DND-41 (cell line): ENCODE measurements at regions not wholly inside any gene's neighbourhood (a gene's known extent, or its start where the extent isn't known, plus 50 kb on each side); places are given as distances from the start of the nearest gene placed in this dataset.

Experiments
- EZH2 ChIP-seq: IDR thresholded peaks from 3 replicates; pipeline ENCODE4 v1.6.1; 2012; ENCODE audit warnings: borderline replicate concordance, low read depth, mild to moderate bottlenecking, moderate library complexity, low read length, inconsistent platforms; ENCODE audit not compliant: severe bottlenecking
- TF ChIP-seq, protein P1 (sequence below): IDR thresholded peaks from 2 replicates; pipeline ENCODE4 v1.5.1; 2012; ENCODE audit warnings: borderline replicate concordance, low read length, moderate library complexity, mild to moderate bottlenecking; ENCODE audit not compliant: poor library complexity, severe bottlenecking; ENCODE audit errors: extremely low read depth

DNA sequence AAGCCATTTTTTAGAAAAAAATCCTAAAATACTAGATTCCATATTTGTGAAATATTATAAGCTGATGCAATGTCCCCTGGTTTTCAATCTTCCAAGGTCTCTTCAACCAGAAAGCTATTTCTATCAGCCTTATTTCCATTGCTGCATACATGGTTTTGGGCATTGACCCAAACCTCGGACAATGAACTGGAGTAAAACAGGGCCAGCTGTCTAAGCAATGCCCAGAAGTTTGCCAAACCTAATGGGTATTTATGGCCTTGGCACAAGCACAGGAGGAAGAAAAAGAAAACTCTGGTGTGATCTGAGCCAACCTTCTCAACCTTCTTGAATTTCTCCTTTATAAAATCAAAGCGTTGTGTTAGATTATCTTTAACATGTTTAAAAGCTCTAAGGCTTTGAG is 402.3 kb downstream of the DNAJB9 start:
- TF ChIP-seq, protein P1, sequence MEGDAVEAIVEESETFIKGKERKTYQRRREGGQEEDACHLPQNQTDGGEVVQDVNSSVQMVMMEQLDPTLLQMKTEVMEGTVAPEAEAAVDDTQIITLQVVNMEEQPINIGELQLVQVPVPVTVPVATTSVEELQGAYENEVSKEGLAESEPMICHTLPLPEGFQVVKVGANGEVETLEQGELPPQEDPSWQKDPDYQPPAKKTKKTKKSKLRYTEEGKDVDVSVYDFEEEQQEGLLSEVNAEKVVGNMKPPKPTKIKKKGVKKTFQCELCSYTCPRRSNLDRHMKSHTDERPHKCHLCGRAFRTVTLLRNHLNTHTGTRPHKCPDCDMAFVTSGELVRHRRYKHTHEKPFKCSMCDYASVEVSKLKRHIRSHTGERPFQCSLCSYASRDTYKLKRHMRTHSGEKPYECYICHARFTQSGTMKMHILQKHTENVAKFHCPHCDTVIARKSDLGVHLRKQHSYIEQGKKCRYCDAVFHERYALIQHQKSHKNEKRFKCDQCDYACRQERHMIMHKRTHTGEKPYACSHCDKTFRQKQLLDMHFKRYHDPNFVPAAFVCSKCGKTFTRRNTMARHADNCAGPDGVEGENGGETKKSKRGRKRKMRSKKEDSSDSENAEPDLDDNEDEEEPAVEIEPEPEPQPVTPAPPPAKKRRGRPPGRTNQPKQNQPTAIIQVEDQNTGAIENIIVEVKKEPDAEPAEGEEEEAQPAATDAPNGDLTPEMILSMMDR, result no peak
- TF ChIP-seq EZH2, result no peak
